ENCODE measurements at regions not wholly inside any gene's neighbourhood (a gene's known extent, or its start where the extent isn't known, plus 50 kb on each side); places are given as distances from the start of the nearest gene placed in this dataset.
"Not testable (repeated sequence)": the region's sequence is repeated elsewhere in the genome, so short reads cannot be mapped to it uniquely, and the experiment has no call there.

GRCh38 chr13:73661687-73662425 is 472.3 kb downstream of the KLF12 start:
- no peak for DNase-seq

- DNase-seq = no peak
Observed at GRCh38 chr13:73661066-73661465, 473.1 kb downstream of the KLF12 start.

DNA sequence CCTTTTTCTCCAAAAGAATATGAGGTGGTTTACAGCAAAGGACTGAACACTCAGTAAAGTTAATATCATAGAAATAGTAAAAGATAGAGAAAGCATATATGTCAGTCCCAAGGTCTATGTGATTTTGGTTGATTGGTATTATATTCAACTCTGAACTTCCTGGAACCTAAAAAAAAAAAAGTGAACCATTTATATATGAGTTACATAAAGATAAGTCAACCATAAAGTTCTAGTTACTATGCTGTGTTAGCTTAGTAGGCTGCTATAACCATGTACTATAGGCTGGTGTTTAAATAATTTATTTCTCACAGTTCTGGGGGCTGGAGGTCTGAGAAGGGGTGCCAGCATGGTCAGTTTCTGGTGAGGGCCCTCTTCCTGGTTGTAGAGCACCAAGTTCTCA is 475.6 kb downstream of the KLF12 start:
- no peak for DNase-seq

- no peak for DNase-seq
Observed at GRCh38 chr13:73657821-73658540, 476.2 kb downstream of the KLF12 start.

DNA sequence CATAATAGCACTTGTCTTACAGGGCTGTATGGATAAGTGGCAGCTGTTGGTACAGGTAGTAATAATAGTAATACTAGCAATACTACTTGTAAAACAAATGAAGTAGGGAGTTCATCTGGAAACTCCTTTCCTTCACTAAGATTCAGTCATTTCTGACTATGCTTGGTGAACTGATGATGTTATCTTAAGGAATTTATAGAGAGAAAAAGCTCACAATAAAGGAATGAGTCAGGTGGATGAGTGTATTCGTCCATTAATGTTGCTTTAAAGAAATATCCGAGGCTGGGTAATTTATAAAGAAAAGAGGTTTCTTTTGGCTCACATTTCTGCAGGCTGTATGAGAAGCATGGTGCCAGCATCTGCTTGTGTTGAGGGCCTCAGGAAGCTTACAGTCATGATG is 477.3 kb downstream of the KLF12 start:
- DNase-seq = no peak

DNA sequence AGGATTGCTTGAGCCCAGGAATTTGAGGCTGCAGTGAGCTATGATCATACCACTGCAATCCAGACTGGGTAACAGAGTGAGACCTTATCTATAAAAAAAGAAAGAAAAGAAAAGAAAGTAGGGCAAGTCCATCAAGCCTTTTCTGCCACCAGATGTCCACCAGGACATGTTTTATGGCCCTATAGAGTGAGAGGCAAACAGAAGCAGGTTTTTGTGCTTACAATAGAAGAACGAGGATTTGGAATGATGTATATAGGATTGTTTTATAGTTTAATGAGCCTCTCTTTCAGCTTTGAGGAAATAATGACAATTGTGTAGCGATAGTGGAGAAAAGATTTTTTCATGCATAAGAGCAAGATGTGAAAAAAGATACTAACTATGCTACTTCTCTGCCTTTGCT is 480.5 kb downstream of the KLF12 start:
- DNase-seq = no peak

- no peak for DNase-seq
Observed at GRCh38 chr13:73647417-73647816, 486.8 kb downstream of the KLF12 start.

DNA sequence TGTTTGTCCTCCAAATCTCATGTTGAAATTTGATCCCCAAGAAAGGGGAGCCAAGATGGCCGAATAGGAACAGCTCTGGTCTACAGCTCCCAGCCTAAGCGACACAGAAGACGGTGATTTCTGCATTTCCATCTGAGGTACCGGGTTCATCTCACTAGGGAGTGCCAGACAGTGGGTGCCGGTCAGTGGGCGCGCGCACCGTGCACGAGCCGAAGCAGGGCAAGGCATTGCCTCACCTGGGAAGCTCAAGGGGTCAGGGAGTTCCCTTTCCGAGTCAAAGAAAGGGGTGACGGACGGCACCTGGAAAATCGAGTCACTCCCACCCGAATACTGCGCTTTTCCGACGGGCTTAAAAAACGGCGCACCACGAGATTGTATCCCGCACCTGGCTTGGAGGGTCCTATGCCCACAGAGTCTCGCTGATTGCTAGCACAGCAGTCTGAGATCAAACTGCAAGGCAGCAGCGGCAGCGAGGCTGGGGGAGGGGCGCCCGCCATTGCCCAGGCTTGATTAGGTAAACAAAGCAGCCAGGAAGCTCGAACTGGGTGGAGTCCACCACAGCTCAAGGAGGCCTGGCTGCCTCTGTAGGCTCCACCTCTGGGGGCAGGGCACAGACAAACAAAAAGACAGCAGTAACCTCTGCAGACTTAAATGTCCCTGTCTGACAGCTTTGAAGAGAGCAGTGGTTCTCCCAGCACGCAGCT is 493.6 kb downstream of the KLF12 start:
- not testable (repeated sequence) for DNase-seq

GRCh38 chr13:73635166-73635787 is 498.9 kb downstream of the KLF12 start:
- DNase-seq = no peak

GRCh38 chr13:73633817-73634460 is 500.3 kb downstream of the KLF12 start:
- no peak for DNase-seq

- DNase-seq = no peak
Observed at GRCh38 chr13:73631411-73631810, 502.8 kb downstream of the KLF12 start.

- no peak for DNase-seq
Observed at GRCh38 chr13:73625562-73626339, 508.5 kb downstream of the KLF12 start.

- DNase-seq = no peak
Observed at GRCh38 chr13:73623281-73623680, 510.9 kb downstream of the KLF12 start.

DNA sequence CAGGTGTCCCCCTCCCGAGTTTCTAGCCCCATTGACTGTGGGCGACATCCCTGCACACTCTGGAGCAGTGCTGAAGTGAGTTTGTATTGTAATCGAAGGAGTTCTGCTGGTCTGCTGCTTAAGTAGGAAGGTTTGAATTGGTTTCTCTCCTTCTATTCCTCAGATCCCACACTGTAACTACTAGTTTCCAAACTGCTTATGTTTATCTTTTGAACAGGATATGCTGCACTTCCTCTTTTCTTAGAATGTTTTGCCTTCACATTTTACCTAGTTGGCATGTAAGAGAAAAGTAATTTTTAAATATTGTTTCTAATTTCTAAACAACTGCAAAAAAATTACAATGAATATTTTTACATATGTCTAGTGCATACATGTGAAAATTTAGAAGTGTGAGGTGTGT is 511.8 kb downstream of the KLF12 start:
- DNase-seq = no peak

DNA sequence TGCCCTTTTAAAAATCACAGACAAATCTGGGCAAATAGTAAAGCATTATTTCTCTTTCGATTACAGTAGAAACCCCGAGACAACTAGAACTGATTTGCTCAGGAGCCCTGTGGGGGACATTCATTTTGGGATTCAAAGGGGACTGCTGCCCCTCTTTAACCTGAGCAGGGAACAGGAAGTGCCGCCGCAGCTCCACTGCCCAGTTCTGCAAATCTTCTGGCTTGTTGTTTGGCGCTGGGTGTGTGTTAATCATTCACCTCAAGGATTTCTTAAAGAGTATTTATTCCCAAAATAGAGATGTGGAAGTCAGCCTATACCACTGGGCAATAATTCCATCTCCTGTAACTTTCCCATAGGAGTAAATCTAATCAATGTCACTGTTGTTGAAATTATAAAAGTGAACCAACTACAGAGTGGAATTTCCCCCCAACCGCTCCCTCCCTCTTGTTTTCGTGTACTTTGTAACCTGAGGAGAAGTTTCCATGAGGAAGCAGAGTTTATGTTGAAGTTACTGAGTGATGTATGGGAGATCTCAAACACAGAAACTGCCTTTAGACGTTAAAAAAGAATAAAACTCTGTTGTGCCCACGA is 515.8 kb downstream of the KLF12 start:
- no peak for DNase-seq

- no peak for DNase-seq
Observed at GRCh38 chr13:73616861-73617260, 517.3 kb downstream of the KLF12 start.

DNA sequence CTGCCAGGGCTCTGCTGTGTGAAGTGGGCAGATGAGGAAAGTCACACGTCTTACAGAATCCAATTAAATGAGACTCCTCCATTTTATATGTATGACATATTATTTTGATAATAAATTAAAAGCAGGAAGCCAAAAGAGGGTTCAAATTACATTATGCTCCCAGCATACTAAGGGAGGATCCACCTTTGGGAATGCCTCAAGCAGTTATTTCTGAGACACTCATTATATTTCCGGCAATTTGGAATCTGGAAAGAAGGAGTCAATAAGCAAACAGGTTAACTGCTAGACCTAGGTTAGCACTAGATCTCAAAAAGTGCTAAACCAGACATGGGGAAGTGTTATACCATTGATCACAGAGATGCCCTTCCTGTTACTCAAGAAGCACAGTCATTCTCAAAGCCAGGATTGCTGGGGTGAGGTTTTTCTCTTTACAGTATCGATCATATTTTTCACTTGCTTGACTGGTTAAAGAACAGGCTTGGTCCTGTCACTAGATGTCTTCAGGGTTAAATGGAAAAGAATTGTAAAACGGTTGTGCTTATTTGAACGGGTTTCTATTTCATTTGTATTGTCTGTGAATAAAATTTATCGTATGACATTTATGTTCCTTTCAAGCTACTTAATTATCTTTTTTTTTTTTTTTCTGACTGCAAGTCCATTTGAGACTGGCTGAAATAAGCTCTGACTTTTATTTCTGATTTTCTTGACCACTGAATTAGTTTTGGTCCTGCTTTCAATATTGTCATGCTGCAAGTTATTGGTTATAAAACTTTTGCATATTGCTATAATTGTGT is 523.2 kb downstream of the KLF12 start:
- DNase-seq = no peak

- DNase-seq = no peak
Observed at GRCh38 chr13:73608711-73609485, 525.3 kb downstream of the KLF12 start.

DNA sequence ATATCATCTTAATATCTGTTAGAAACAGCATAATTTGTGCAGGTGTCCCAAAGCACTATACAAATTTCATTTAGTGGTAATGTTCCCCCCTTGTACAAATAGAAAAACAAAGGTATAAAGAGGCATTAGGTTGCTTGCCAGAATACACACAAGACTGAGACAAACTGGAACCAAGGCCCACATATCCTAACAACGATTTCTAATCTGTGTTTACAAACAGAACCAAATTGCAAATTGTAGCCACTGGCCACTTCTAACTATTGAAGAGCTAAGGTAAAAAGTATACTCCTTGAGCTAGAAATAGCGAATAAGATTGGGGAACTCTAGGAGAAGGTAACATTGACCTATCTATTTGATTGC is 526.1 kb downstream of the KLF12 start:
- no peak for DNase-seq

All from inflammatory macrophage (primary cell).